H9 (cell line): ENCODE measurements at regions not wholly inside any gene's neighbourhood (a gene's known extent, or its start where the extent isn't known, plus 50 kb on each side); places are given as distances from the start of the nearest gene placed in this dataset.

Experiments
- DNase-seq: peaks from one replicate; pipeline ENCODE4 v3.0.0-alpha.2; 2017
- H2AFZ ChIP-seq: one replicate; pipeline ENCODE4 v1.6.1; 2013; ENCODE audit warnings: mild to moderate bottlenecking, low read length, control low read depth, moderate library complexity
- H2AK5ac ChIP-seq: 2 replicates; pipeline ENCODE4 v1.6.1; 2013; ENCODE audit warnings: low read length, control low read depth, mixed read lengths; ENCODE audit not compliant: insufficient read length
- H2BK120ac ChIP-seq: one replicate; pipeline ENCODE4 v1.6.1; 2013; ENCODE audit warnings: low read depth, mild to moderate bottlenecking, low read length, control low read depth, inconsistent platforms; ENCODE audit not compliant: poor library complexity, severe bottlenecking
- H2BK12ac ChIP-seq: 2 replicates; pipeline ENCODE4 v1.6.1; 2013; ENCODE audit warnings: low read length, control low read depth, mixed read lengths, low read depth; ENCODE audit not compliant: insufficient read length
- H2BK15ac ChIP-seq: 2 replicates; pipeline ENCODE4 v1.6.1; 2013; ENCODE audit warnings: low read depth, low read length, control low read depth
- H2BK20ac ChIP-seq: one replicate; pipeline ENCODE4 v1.6.1; 2013; ENCODE audit warnings: low read depth, mild to moderate bottlenecking, low read length, control low read depth, inconsistent platforms; ENCODE audit not compliant: poor library complexity, severe bottlenecking
- H2BK5ac ChIP-seq: 2 replicates; pipeline ENCODE4 v1.6.1; 2013; ENCODE audit warnings: low read length, control low read depth, mixed read lengths; ENCODE audit not compliant: insufficient read length
- H3K14ac ChIP-seq: 2 replicates; pipeline ENCODE4 v1.6.1; 2013; ENCODE audit warnings: low read length, control low read depth; ENCODE audit not compliant: insufficient read depth
- H3K18ac ChIP-seq: 2 replicates; pipeline ENCODE4 v1.6.1; 2013; ENCODE audit warnings: low read depth, mild to moderate bottlenecking, mixed read lengths, low read length, control low read depth; ENCODE audit not compliant: insufficient read length
- H3K23ac ChIP-seq: 2 replicates; pipeline ENCODE4 v1.6.1; 2013; ENCODE audit warnings: low read length, control low read depth, mixed read lengths, low read depth; ENCODE audit not compliant: insufficient read length
- H3K23me2 ChIP-seq: 2 replicates; pipeline ENCODE4 v1.6.1; 2013; ENCODE audit warnings: low read depth, mild to moderate bottlenecking, mixed read lengths, low read length, control low read depth; ENCODE audit not compliant: insufficient read length, poor library complexity, severe bottlenecking
- H3K27ac ChIP-seq: 2 replicates; pipeline ENCODE4 v1.5.1; 2013; ENCODE audit warnings: low read length, control low read depth, mixed read lengths, low read depth; ENCODE audit not compliant: insufficient read length
- H3K27me3 ChIP-seq: 2 replicates; pipeline ENCODE4 v1.6.1; 2013; ENCODE audit warnings: low read length, control low read depth, inconsistent platforms; ENCODE audit not compliant: insufficient read depth
- H3K4ac ChIP-seq: 2 replicates; pipeline ENCODE4 v1.6.1; 2013; ENCODE audit warnings: low read depth, mild to moderate bottlenecking, control low read depth, inconsistent platforms, low read length, moderate library complexity
- H3K4me1 ChIP-seq: 2 replicates; pipeline ENCODE4 v1.6.1; 2013; ENCODE audit warnings: low read length, control low read depth, inconsistent platforms; ENCODE audit not compliant: insufficient read depth
- H3K4me2 ChIP-seq: 2 replicates; pipeline ENCODE4 v1.6.1; 2013; ENCODE audit warnings: low read length, control low read depth, mixed read lengths; ENCODE audit not compliant: insufficient read length, insufficient read depth
- H3K56ac ChIP-seq: 2 replicates; pipeline ENCODE4 v1.6.1; 2013; ENCODE audit warnings: low read depth, mild to moderate bottlenecking, mixed read lengths, low read length, control low read depth; ENCODE audit not compliant: insufficient read length
- H3K79me1 ChIP-seq: 2 replicates; pipeline ENCODE4 v1.6.1; 2013; ENCODE audit warnings: low read depth, mild to moderate bottlenecking, moderate library complexity, low read length, control low read depth, inconsistent platforms; ENCODE audit not compliant: insufficient read depth, poor library complexity, severe bottlenecking
- H3K79me2 ChIP-seq: 2 replicates; pipeline ENCODE4 v1.6.1; 2013; ENCODE audit warnings: low read length, control low read depth, inconsistent platforms; ENCODE audit not compliant: insufficient read depth
- H3K9ac ChIP-seq: 2 replicates; pipeline ENCODE4 v1.6.1; 2013; ENCODE audit warnings: low read length, control low read depth, mixed read lengths; ENCODE audit not compliant: insufficient read length; ENCODE audit errors: extremely low read depth
- H3K9me3 ChIP-seq: one replicate; pipeline ENCODE4 v1.6.1; 2013; ENCODE audit warnings: low read depth, low read length, inconsistent platforms; ENCODE audit not compliant: control insufficient read depth
- H3T11ph ChIP-seq: one replicate; pipeline ENCODE4 v1.6.1; 2013; ENCODE audit warnings: mild to moderate bottlenecking, low read length, control low read depth, inconsistent platforms
- H4K20me1 ChIP-seq: one replicate; pipeline ENCODE4 v1.6.1; 2013; ENCODE audit not compliant: control insufficient read depth, insufficient read length, insufficient read depth
- H4K5ac ChIP-seq: 2 replicates; pipeline ENCODE4 v1.6.1; 2013; ENCODE audit warnings: low read depth, mild to moderate bottlenecking, mixed read lengths, low read length, control low read depth; ENCODE audit not compliant: insufficient read length
- H4K8ac ChIP-seq: replicated peaks from 2 replicates; pipeline ENCODE4 v1.6.1; 2013; ENCODE audit warnings: low read length, control low read depth, mixed read lengths, low read depth; ENCODE audit not compliant: insufficient read length
- H4K91ac ChIP-seq: 2 replicates; pipeline ENCODE4 v1.6.1; 2013; ENCODE audit warnings: low read depth, mild to moderate bottlenecking, moderate library complexity, mixed read lengths, low read length, control low read depth; ENCODE audit not compliant: insufficient read length
- H3K27ac Mint-ChIP-seq, 3 experiments: 2 replicates in 2 of 3; 3 replicates in 1 of 3; pipeline ENCODE4 v1.8.0; 2020 to 2021; ENCODE audit warnings: mixed read lengths in 3 of 3, mild to moderate bottlenecking in 1 of 3, moderate library complexity in 1 of 3
- H3K27me3 Mint-ChIP-seq: 2 replicates; pipeline ENCODE4 v1.8.0; 2021; ENCODE audit warnings: low read depth, mild to moderate bottlenecking, moderate library complexity, mixed read lengths
- H3K36me3 Mint-ChIP-seq, 3 experiments: 2 replicates in 2 of 3; 3 replicates in 1 of 3; pipeline ENCODE4 v1.8.0; 2020 to 2021; ENCODE audit warnings: low read depth in 3 of 3, mixed read lengths in 3 of 3; ENCODE audit not compliant: insufficient read depth in 1 of 3
- H3K4me1 Mint-ChIP-seq, 2 experiments: 2 replicates each; pipeline ENCODE4 v1.8.0; 2020; ENCODE audit warnings: mixed read lengths in 2 of 2
- H3K4me3 Mint-ChIP-seq, 2 experiments: 2 replicates in 1 of 2; 3 replicates in 1 of 2; pipeline ENCODE4 v1.8.0; 2020 to 2021; ENCODE audit warnings: mild to moderate bottlenecking in 2 of 2, mixed read lengths in 2 of 2, moderate library complexity in 1 of 2
- H3K9me3 Mint-ChIP-seq, 2 experiments: 2 replicates in 1 of 2; 3 replicates in 1 of 2; pipeline ENCODE4 v1.8.0; 2020; ENCODE audit warnings: mild to moderate bottlenecking in 2 of 2, mixed read lengths in 2 of 2, moderate library complexity in 1 of 2
- CTCF ChIP-seq: fragments of 200-600 bp; sonication (generic); conservative IDR thresholded peaks from 3 replicates; pipeline ENCODE4 v1.8.0; 2021; ENCODE audit warnings: antibody characterized with exemption, mild to moderate bottlenecking
- WGBS: extraction: QIAGEN DNeasy Blood & Tissue Kit; methylation state at CpG from one replicate; pipeline ENCODE4 v1.1.7; 2013; ENCODE audit warnings: missing lambda C conversion rate, low lambda C conversion rate, mixed read lengths; ENCODE audit not compliant: insufficient read length; ENCODE audit errors: extremely low coverage; 5-methylcytosine and 5-hydroxymethylcytosine counted together

DNA sequence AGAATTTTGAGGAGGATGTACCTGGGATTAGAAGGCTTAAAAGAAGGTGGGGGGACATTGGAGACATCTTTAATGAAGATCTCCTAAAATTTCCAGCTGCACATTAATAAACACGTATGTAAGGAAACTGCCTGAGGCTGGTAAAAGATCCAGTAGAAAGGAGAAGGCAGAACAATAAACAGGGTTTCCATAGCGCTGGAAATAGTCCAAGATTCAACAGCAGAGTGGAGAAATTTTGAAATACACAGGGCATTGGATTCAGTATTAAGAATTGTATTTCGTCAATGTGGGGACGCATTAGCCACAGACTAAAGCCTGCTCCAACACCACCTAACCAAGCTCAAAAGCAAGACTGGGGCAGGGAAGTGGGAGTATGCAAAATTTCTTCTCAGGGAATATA, 606.9 kb upstream of the NRXN1 start:
- Histone ChIP-seq H4K5ac (no peak overlapping the region), H2BK20ac (no peak overlapping the region), H3K56ac (no peak overlapping the region), H3K23ac (no peak overlapping the region), H3K18ac (no peak overlapping the region), H2AK5ac (no peak overlapping the region), H4K91ac (no peak overlapping the region), H2BK12ac (no peak overlapping the region), H3K4ac (no peak overlapping the region), H3K23me2 (no peaks in the 10 kb centered on the region), H3K4me2 (no peak overlapping the region), H3K79me1 (no peaks in the 10 kb centered on the region), H2BK120ac (no peak overlapping the region), H2AFZ (no peak overlapping the region), H3K14ac (no peak overlapping the region), H3K9ac (no peak overlapping the region), H3K27me3 (no peaks in the 10 kb centered on the region), H2BK5ac (no peak overlapping the region), H3K9me3 (no peaks in the 10 kb centered on the region), H3K27ac (no peak overlapping the region), H3K79me2 (no peaks in the 10 kb centered on the region), H3K4me1 (no peaks in the 10 kb centered on the region), H2BK15ac (no peak overlapping the region), H3T11ph (no peak overlapping the region), H4K8ac (no peak overlapping the region), H4K20me1 (no peaks in the 10 kb centered on the region)
- Mint-ChIP-seq H3K27me3 (no peaks in the 10 kb centered on the region), H3K4me3 (no peak overlapping the region), H3K4me1 (peaks cover 0 to 6% of the 10 kb centered on the region in 2 experiments; a peak in 2 of 4 replicates), H3K36me3 (peaks cover 0 to 5% (median 3%) of the 10 kb centered on the region in 3 experiments; a peak in 3 of 7 replicates), H3K9me3 (peaks cover 8 to 11% of the 10 kb centered on the region in 2 experiments), H3K27ac (no peak overlapping the region)
- TF ChIP-seq CTCF: no peak
- WGBS: no CpG with 5 or more reads among the region's 4 CpGs
- no peak for DNase-seq
